HS-27A (cell line): ENCODE measurements at regions not wholly inside any gene's neighbourhood (a gene's known extent, or its start where the extent isn't known, plus 50 kb on each side); places are given as distances from the start of the nearest gene placed in this dataset.
"Not testable (repeated sequence)": the region's sequence is repeated elsewhere in the genome, so short reads cannot be mapped to it uniquely, and the experiment has no call there.

Source experiments
- DNase-seq: peaks from one replicate; pipeline ENCODE4 v3.0.0-alpha.2; 2012; ENCODE audit warnings: low read depth, missing footprints

DNA sequence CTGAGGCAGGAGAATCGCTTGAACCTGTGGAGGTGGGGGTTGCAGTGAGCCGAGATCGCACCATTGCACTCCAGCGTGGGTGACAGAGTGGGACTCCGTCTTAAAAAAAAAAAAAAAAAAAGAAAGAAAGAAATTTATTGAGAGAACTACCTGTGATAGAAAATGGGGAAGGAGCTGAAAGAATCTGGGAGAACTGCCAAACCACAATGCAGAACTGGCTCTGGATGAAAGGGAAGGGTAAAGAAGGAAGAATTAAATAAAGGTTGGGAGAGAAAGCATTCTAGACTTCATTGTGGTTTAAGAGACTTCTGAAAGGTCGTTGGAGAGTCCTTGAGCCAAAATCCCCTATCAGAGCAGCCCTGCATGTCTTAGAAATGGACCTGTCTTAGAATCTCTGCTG is 567.9 kb upstream of the HTR2C start:
- no peak for DNase-seq

DNA sequence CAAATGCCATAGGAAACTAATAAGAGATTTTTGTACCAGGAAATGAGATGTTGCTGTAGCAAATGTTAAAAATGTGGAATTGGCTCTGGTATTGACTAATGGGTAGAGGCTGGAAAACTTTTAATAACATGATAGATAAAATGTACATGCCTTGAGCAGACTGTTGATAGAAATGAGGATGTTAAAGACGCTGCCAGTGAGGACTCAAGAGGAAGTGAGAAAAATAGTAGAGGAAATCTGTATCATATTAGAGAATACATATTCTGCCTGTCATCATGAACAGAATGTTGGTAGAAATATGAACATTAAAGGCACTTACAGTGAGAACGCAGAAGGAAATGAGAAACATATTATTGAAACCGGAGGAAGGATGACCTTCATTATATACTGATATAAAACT is 577.2 kb upstream of the HTR2C start:
- DNase-seq: no peak

DNA sequence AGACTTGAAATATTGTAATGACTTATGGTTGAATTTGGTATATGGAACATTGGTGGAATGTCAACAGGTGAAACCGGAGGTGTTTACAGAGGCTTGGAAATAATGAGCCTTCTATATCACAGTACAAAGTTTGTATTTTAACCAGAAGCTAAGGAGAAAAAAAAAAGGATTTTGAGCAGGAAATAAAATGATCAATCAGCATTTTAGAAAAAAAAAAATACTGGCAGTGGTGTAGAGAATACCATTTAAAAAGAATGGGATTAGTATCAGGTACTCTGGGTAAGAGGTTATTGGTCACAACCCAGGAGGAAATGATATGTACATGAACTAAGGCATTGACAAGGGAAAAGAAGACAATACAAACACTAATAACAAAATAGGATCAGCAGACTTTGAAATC is 587.1 kb upstream of the HTR2C start:
- DNase-seq: no peak

DNA sequence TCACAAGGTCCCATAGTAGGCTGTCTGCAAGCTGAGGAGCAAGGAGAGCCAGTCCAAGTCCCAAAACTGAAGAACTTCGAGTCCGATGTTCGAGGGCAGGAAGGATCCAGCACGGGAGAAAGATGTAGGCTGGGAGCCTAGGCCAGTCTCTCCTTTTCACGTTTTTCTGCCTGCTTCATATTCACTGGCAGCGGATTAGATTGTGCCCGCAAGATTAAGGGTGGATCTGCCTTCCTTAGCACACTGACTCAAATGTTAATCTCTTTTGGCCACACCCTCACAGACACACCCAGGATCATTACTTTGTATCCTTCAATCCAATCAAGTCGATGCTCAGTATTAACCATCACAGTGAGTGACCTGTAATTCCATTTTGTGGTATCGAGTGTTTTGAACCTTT is 592.2 kb upstream of the HTR2C start:
- DNase-seq: not testable (repeated sequence)

DNA sequence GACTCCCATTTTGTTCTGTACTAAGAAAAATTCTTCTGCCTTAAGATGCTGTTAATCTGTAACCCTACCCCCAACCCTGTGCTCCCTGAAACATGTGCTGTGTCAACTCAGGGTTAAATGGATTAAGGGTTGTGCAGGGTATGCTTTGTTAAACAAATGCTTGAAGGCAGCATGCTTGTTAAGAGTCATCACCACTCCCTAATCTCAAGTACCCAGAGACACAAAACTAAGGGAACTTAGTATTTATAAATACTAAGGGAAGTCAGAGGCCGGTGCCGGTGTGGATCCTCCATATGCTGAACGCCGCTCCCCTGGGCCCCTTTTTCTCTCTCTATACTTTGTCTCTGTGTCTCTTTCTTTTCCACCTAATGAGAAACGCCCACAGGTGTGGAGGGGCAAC is 593.2 kb upstream of the HTR2C start:
- not testable (repeated sequence) for DNase-seq

DNA sequence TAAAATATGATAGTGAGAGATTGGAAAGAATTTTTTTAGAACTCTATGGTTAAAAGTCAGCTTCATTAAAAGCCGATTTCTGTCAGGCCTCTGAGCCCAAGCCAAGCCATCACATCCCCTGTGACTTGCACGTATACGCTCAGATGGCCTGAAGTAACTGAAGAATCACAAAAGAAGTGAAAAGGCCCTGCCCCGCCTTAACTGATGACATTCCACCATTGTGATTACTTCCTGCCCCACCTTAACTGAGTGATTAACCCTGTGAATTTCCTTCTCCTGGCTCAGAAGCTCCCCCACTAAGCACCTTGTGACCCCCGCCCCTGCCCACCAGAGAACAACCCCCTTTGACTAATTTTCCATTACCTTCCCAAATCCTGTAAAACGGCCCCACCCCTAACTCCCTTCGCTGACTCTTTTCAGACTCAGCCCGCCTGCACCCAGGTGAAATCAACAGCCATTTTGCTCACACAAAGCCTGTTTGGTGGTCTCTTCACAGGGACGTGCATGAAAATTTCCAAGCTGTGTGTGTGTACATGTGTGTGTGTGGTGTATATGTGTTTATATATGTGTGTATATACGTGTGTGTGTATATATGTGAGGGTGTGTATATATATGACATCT is 595.5 kb upstream of the HTR2C start:
- DNase-seq: not testable (repeated sequence)

DNA sequence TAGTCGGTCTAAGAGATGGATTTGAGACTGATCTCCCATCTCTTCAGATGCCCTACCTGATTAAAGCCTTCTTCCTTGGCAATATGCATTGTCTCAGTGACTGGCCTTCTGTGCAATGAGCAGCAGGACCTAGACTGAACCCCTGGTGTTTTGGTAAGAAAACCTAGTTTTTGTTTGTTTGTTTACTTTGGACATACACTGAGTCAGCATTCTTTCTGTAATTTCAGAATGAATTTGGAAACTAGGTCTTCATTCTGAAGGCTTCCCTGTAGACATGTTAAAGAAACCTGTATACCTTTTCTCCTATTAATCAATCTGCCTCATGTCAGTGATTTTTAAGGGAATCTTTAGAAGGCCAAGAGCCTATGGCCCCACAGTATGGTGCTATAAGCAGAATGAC is 597.5 kb upstream of the HTR2C start:
- no peak for DNase-seq

DNA sequence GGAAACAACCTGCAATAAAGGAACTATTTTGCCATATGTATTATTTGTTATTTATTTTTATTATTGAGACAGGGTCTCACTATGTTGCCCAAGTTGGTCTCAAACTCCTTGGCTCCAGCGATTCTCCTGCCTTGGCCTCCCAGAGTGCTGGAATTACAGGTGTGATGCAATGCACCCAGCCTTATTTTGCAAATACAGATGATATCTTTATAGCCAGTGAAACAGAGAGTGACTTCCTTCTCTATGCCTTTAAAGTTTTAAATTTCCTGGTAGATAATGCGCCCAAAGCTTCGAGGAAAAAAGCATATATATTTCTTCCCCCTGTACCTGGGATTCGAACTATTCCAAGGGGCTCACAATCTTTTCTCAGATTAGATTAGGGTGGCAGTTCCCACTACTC is 601.1 kb upstream of the HTR2C start:
- no peak for DNase-seq

DNA sequence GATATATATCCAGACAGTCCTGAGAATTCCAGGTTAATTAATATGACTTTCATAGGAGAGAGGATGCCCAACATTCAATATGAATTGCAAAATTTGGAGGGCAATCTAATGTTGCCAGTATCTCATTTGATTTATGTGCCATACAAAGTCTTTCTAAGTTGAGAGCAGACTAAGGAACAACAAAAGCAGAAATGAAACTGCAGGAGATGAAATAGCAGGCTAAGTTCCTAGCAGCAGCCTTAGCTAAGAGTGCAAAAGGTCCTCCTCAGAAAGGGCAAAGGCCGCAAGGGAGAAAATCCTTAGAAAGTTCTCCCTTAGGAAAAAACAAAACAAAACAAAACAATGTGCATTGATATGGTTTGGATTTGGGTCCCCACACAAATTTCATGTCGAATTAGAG is 602.9 kb upstream of the HTR2C start:
- no peak for DNase-seq

DNA sequence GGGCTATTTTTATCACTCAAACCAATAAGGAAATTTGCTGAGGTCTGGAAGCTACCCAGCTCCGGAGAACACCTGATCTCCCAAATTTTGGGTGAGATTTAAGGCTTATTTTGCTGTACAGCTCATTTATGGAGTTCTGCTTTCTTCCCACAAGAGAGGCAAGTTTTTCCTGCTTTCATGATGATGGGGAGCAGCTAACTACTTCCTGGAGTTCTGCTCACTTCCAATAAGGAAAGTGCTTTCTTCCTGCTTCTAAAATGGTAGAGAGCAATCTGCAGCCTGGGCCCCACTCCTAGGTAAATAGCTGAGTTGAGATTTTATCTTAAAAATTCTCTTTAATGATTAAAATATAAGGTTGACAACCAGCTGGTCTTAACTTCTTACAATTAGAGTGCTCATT is 606.0 kb upstream of the HTR2C start:
- no peak for DNase-seq

DNA sequence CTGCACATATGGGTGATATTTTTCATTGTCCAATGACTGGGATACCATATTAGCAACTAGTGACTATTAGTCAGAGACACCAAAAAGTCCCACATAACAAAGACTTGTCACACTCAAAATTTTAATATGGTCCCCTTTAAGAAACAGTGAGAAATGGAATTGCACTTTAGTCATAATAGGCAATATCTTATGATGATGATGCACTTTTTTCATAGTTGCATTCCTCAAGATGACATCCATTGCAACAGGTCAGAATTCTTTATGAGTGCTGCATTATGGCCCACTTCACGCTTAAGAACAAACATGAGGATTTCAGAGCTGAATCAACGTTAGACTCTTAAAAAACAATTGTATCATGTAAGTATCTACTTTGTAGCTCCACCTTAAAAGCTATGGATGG is 608.4 kb upstream of the HTR2C start:
- DNase-seq: no peak

DNA sequence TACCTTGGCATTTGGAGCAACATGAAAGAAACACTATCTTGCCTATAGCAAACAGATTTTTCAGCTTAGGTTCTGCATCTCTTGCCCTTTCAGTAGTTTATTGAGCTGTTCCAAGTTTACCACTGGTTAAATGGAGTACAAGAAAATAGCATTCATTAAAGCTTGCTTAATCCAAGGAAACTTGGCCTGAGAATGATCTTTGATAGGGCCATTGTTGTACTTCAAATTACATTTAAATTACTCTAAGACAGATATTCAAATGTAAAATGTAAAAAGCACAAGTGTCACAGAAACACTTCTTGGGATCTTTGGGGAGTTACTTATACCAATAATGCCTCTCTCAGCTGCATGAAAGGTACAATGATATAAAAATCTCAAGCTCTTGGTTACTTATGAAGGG is 609.0 kb upstream of the HTR2C start:
- no peak for DNase-seq

DNA sequence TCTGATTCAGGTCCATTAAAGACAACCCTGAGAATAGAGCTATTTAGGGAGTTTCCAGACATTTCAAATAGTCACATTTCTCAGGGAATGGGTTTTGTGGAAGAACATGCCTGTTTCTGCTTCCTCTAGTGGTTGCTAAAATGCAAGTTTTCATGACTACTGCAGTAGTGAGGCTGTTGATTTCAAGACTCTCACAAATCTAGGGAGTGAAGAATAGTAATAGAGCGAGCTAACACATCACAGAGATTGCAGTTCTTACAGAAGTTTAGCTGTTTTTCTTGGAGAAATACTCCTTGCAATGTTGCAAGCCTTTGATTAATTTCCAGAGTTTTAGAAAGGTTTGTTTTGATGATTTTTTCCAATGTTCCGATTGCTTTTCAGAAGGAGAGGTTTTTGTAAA is 610.2 kb upstream of the HTR2C start:
- no peak for DNase-seq

DNA sequence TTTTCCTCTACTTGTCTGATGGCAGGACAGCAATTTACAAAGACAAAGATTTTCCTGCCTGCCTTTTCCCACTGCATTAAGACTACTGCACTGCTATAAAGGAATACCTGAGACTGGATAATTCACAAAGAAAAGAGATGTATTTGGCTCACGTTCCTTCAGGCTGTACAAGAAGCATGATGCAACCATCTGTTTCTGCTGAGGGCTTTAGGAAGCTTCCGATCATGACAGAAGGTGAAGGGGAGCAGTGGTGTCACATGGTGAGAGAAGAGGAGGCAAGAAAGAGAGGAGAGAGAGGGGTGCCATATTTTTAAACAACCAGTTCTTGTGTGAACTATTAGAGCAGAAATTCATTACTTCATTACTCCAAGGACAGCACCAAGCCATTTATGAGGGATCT is 617.1 kb upstream of the HTR2C start:
- no peak for DNase-seq

DNA sequence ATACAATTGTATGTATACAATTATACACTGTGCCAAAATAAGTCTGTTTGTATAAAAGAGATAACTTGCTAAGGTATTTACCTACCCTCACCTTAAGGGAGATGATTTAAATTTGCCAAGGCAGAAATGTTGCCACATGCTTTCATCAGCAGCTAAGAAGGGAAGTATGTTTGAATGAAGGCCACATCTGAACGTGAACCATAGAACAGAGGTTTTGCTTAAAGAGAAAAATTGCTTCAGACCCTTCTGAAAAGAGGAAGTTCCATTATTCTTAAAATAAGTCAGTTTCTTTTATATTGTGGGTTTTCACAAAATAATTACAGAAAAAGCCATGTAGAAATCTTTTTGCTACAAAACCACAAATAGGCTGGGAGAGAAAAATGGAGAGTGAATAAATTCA is 621.5 kb upstream of the HTR2C start:
- no peak for DNase-seq

DNA sequence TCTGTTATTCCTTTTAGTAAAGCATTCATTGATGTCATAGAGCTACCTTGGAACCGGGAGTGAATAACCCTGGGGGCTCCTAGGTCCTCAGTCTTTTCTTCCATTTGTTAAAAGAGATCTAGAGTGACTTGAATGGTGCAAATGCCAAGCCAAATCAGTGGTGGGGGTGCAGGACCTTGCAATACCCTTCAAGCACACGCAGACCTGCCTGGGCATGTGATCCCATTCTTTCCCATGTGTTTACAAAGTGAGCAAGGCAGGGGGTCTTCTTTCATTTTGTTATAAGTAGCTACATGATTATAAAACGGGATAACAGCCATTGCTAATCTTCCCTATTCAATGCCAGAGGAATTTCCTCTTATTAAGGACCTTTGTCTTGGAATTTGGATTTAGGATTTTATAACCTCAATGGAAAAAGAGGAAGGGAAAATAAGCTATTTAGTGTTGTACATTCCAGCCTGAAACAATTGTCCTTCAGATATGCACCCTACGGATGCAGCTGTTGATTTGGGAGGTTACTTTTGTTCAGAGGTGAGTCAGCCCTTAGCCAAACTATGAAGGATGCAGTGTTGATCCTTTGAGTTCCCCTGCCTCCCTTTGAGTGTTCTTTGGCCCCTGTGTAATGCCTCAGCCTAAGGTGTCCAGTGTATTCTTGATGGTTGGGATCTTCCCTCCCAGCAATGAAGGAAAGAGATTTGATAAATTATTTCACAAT is 623.8 kb upstream of the HTR2C start:
- no peak for DNase-seq

DNA sequence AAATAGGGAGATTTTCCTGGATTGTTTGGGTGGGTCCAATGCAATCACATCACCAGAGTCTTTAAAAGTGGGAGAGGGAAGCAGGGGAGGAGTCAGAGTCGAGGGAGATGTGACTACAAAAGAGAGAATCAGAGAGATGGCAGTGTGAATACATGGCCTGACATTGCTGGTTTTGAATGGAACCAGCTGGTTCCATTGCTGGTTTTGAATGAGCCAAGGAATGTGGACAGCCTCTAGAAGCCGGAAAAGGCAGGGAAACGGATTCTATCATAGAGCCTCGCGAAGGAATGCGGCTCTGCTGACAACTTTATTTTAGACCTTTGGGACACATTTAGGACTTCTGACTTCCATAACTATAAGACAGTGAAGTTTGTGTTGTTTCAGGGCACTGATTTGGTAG is 627.0 kb upstream of the HTR2C start:
- DNase-seq: no peak

DNA sequence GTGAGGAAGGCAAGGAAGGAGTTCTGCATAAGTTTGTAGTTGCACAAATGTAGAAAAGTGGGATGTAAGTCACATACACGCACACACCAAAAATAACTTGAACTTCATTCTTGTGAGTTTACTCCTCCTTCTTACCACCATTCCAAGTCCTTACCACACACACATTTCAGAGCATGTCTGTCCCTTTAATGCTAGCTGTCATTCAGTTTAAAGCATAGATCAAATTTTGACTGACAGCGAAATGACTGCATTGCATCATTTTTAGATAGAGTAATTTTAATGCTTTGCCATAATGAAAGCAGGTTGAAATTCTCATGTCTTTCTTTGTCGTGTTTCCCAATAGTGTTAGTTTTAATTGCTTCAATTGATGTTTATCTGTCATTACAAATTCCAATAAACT is 629.6 kb upstream of the HTR2C start:
- DNase-seq: no peak

DNA sequence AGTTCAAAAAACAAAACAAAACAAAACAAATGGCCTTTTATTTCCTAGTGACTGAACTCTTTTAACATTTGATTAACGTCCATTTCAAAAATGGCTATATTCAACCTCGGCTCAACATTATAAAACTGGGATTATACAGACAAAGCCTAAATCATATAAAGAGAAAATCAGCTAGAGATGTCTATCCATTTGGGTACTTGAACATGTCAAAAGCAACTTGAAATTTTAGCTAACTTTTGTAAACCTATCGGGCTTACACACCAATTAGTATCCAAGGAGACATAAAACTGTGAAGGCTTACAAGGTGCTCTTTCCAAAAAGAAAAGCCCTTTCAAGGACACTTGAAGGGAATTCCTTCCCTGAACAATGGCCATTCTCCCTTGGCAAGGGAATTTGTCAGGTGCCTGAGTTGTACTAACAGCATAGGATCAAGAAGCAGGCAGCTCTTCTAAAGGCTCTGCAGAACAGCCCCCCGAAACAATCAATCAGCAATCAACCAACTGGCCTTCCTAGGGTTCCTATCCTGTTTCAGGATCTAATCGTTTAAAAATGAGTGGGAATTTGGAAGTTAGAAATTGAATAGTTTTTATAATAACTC is 633.7 kb upstream of the HTR2C start:
- DNase-seq: no peak

DNA sequence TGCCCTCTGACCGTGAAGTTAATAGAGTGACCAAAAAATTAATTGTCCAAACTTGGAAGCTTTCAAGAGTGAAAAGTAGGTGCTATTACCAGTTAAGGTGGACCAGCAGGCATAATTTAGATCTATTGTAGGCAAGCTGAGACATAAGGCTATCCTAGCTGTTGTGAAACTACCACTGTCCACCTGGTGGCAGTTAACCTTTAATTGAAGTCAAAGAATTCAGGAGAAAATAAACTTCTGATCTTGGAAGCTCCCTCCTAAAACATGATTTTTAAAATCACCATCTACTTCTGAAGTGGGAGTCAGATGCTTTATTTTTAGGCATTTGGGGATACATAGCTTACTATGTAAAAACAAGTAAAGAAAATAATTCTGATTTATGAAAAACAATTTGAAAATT is 636.3 kb upstream of the HTR2C start:
- no peak for DNase-seq

DNA sequence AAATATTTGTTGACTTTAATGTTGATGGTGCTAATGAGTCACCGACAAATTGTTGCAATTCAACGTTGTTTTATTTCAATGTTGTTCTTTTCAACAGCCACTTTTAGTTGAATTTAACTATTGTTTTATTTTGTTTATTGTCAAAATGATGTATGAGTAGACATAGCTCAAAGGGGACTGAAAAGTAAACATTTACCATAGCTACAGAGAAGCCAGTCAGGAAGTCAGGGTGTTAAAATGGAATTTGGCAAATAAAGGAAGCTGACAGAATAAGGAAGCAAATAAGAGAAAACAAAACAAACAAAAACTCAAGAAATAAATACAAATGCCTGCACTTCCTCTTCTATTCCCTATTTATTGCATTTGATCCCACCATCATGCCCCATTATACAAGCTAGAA is 648.4 kb upstream of the HTR2C start:
- no peak for DNase-seq

DNA sequence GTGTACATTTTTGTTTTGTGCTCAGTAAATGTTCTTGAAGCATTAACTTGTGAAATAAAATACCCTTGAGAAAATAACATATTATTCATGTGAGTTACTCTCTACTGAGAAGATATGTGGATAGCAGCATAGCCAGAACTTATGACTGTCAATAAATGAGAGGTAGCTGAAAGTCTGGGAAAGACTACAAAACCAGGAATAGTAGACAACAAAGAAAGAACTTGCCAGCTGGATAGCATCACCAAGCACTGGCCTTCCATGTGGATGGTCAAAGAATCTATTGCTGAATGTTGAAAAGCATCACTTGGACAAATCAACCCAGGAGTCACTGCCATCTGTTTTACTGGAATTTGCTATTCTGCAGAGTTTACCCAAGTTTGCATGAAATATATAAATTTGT is 650.0 kb upstream of the HTR2C start:
- DNase-seq: no peak

DNA sequence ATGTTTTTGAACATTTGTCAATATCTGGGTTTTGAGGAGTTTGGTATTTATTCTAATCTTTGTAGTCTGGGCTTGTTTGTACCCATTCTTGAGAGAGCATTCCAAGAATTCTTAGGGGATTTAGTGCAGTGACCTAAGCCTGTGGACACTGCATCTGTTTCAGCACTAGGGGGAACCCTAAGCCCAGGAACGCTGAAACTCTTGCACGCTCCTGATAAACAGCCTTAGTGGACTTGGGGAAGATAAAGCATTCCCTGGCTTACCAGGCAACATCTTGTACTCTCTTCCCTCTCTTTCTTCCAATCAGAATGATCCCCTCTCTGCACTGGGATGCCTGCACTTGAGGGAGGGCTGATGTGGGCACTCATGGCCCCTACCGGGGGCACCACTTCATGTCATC is 654.9 kb upstream of the HTR2C start:
- DNase-seq: no peak

DNA sequence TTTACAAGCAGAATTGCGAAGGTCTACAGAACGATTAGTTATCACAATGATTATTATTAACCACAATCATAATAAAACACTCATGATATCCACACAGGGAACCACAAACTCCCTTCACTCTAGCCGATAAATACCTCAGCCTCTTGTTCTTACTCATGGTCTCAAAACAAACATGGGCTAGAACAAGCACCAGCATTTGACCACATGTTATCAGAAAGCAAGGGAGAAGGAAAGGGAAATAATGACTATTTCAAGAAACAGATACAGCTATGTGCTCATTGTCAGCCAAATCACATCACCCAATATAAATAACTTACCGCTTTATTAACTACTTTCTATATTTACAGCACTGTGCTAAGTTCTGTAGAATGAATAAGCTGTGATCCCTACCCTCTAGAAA is 663.2 kb upstream of the HTR2C start:
- DNase-seq: no peak
